ENCODE measurements at regions not wholly inside any gene's neighbourhood (a gene's known extent, or its start where the extent isn't known, plus 50 kb on each side); places are given as distances from the start of the nearest gene placed in this dataset.

GRCh38 chr7:11960621-11961020 is 128.6 kb upstream of the THSD7A start:
- no peak for TF ChIP-seq CTCF (IDR thresholded peaks at IDR 0.05; ENCODE audit: insufficient read depth in 1 of 2, low read depth in 1 of 2, low read length in 1 of 2, severe bottlenecking in 1 of 2, unreplicated experiment in 1 of 2)
- Histone ChIP-seq H3K4me1 (no peaks in the 10 kb centered on the region), H3K27me3 (replicated peaks; ENCODE audit: control insufficient read depth, insufficient read depth, low read length) (no peaks in the 10 kb centered on the region), H3K36me3 (ENCODE audit: control insufficient read depth, insufficient read depth, low read length) (no peaks in the 10 kb centered on the region), H3K9me3 (no peaks in the 10 kb centered on the region), H3K4me3 (ENCODE audit: low read depth, low read length) (no peak overlapping the region)
- BruUV-seq (replicated peaks): no TSS peak
- intact Hi-C loops (cut with micrococcal nuclease; ENCODE audit: unreplicated experiment): no loop called here
- Mint-ChIP-seq H3K9me3 (ENCODE audit: unreplicated experiment) (no peaks in the 10 kb centered on the region), H3K4me1 (ENCODE audit: low read depth, unreplicated experiment) (no peaks in the 10 kb centered on the region), H3K27me3 (ENCODE audit: insufficient read depth, unreplicated experiment) (peaks cover 5% of the 10 kb centered on the region), H3K27ac (ENCODE audit: unreplicated experiment) (no peak overlapping the region), H3K4me3 (ENCODE audit: unreplicated experiment) (no peak overlapping the region), H3K36me3 (ENCODE audit: insufficient read depth, unreplicated experiment) (no peaks in the 10 kb centered on the region)
- CTCF ChIA-PET: no interaction called here
- DNase-seq: no peak
- POLR2A ChIA-PET: no interaction called here

GRCh38 chr7:11969643-11970042 is 137.6 kb upstream of the THSD7A start:
- CTCF ChIA-PET: interaction anchor here (1.1 kb wide), 1 partner anchor 353 kb away, joined by 3 read pairs; no protein-coding TSS in a partner anchor

DNA sequence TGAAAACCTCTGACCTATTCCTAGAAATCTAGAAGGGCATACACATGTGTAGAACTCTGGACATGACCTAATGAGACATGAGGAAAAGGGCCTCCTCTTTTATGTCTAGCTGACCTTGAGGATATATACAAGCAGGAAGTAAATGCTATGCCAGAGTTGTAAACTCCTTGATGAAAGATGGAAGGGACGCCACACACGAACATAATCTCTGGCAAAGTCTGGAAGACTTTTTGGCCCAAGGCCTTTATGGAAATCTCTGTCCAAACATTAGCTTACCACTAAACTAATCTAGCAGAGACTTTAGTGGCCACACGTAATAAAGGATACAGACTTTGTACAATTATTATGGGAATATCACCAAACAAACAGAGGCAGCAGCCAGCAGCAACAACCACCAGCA is 138.1 kb upstream of the THSD7A start:
- intact Hi-C loops (cut with micrococcal nuclease; ENCODE audit: unreplicated experiment): no loop called here
- BruUV-seq (replicated peaks): no TSS peak
- Histone ChIP-seq H3K4me3 (ENCODE audit: low read depth, low read length) (no peak overlapping the region), H3K4me1 (no peaks in the 10 kb centered on the region), H3K36me3 (ENCODE audit: control insufficient read depth, insufficient read depth, low read length) (no peaks in the 10 kb centered on the region), H3K9me3 (no peaks in the 10 kb centered on the region), H3K27me3 (replicated peaks; ENCODE audit: control insufficient read depth, insufficient read depth, low read length) (no peaks in the 10 kb centered on the region)
- peaks cover under 1% of the 10 kb centered on the region for H3K27me3 Mint-ChIP-seq (ENCODE audit: insufficient read depth, unreplicated experiment)
- no peak for TF ChIP-seq CTCF (IDR thresholded peaks at IDR 0.05; ENCODE audit: insufficient read depth in 1 of 2, low read depth in 1 of 2, low read length in 1 of 2, severe bottlenecking in 1 of 2, unreplicated experiment in 1 of 2)
- H3K4me3 Mint-ChIP-seq (ENCODE audit: unreplicated experiment): no peak overlapping the region
- no peak overlapping the region for H3K27ac Mint-ChIP-seq (ENCODE audit: unreplicated experiment)
- no peaks in the 10 kb centered on the region for H3K36me3 Mint-ChIP-seq (ENCODE audit: insufficient read depth, unreplicated experiment)
- no peaks in the 10 kb centered on the region for H3K4me1 Mint-ChIP-seq (ENCODE audit: low read depth, unreplicated experiment)
- H3K9me3 Mint-ChIP-seq (ENCODE audit: unreplicated experiment): no peaks in the 10 kb centered on the region
- ChIA-PET CTCF (interaction anchor here (1.1 kb wide), 1 partner anchor 352 kb away, joined by 3 read pairs; no protein-coding TSS in a partner anchor), POLR2A (no interaction called here)
- no peak for DNase-seq

More at GRCh38 chr7:11969643-11970042, 137.6 kb upstream of the THSD7A start:
- no TSS peak for BruUV-seq (replicated peaks)
- H3K36me3 ChIP-seq (ENCODE audit: control insufficient read depth, insufficient read depth, low read length): no peaks in the 10 kb centered on the region
- H3K27me3 Mint-ChIP-seq (ENCODE audit: insufficient read depth, unreplicated experiment): no peaks in the 10 kb centered on the region
- POLR2A ChIA-PET: no interaction called here
- no peak overlapping the region for H3K4me3 Mint-ChIP-seq (ENCODE audit: unreplicated experiment)
- H3K9me3 ChIP-seq: no peaks in the 10 kb centered on the region
- H3K27me3 ChIP-seq (replicated peaks; ENCODE audit: control insufficient read depth, insufficient read depth, low read length): no peaks in the 10 kb centered on the region
- intact Hi-C loops (cut with micrococcal nuclease; ENCODE audit: unreplicated experiment): loop anchor here (1.0 kb wide), 1 partner anchor 353 kb away; no protein-coding TSS in a partner anchor
- no peak overlapping the region for H3K27ac Mint-ChIP-seq (ENCODE audit: unreplicated experiment)
- H3K4me1 ChIP-seq: no peaks in the 10 kb centered on the region
- TF ChIP-seq CTCF (IDR thresholded peaks at IDR 0.05; ENCODE audit: insufficient read depth in 1 of 2, low read depth in 1 of 2, low read length in 1 of 2, severe bottlenecking in 1 of 2, unreplicated experiment in 1 of 2): no peak
- DNase-seq: peak in 1 of 2 experiments; percentile 15
- no peaks in the 10 kb centered on the region for H3K9me3 Mint-ChIP-seq (ENCODE audit: unreplicated experiment)
- H3K4me3 ChIP-seq (ENCODE audit: low read depth, low read length): no peak overlapping the region
- H3K4me1 Mint-ChIP-seq (ENCODE audit: low read depth, unreplicated experiment): no peaks in the 10 kb centered on the region
- no peaks in the 10 kb centered on the region for H3K36me3 Mint-ChIP-seq (ENCODE audit: insufficient read depth, unreplicated experiment)

Data from Caco-2 (cell line).